Right atrium auricular region (tissue), 2 donors: ENCODE measurements at regions not wholly inside any gene's neighbourhood (a gene's known extent, or its start where the extent isn't known, plus 50 kb on each side); places are given as distances from the start of the nearest gene placed in this dataset.

Experiments
- DNase-seq: peaks from one replicate; pipeline ENCODE4 v3.0.0-alpha.2; 2019; ENCODE audit warnings: low spot score
- H3K27ac ChIP-seq, 2 donors: fragments of 200-600 bp; sonication (generic); 1 replicate in 1 of 2; 2 replicates in 1 of 2; pipeline ENCODE4 v1.5.1; 2016 to 2019
- H3K27me3 ChIP-seq, 2 donors: fragments of 200-600 bp; sonication (generic); one replicate each; pipeline versions ENCODE4 v1.5.1 to v1.6.0; 2017 to 2019
- H3K36me3 ChIP-seq: fragments of 200-600 bp; sonication (generic); one replicate; pipeline ENCODE4 v1.5.1; 2016
- H3K4me1 ChIP-seq, 2 donors: fragments of 200-600 bp; sonication (generic); one replicate each; pipeline versions ENCODE4 v1.5.1 to v1.6.0; 2017 to 2019
- H3K4me3 ChIP-seq, 2 donors: fragments of 200-600 bp; sonication (generic); 1 replicate in 1 of 2; 2 replicates in 1 of 2; pipeline ENCODE4 v1.5.1; 2017 to 2019; ENCODE audit warnings: mild to moderate bottlenecking in 1 of 2, moderate library complexity in 1 of 2
- H3K9me3 ChIP-seq, 2 donors: fragments of 200-600 bp; sonication (generic); one replicate each; pipeline ENCODE4 v1.5.1; 2019
- TF ChIP-seq, protein P1 (sequence below), 2 donors: fragments of 200-600 bp; sonication (generic); IDR thresholded peaks; one replicate each; pipeline ENCODE4 v1.5.1; 2019; ENCODE audit warnings: antibody characterized with exemption in 2 of 2

DNA sequence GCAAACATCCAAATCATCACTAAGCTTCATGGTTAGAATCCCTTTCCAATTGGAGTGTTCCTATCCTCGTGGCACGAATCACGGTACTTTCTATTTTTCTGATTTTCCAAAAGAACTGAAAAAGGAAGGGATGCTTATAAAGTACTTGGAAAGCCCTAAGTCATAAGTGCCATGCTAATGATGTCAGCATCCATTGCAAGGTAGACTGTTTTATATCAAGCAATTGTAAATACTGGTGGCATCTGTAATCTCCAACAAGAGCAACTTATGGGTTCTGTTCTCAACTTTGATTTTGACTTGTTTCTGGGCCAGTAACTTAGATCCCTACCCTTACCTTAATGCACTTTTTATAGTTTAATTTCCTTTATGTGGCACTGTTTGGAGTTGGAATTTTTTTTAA is 619.5 kb downstream of the BCL11A start:
- DNase-seq: no peak
- TF ChIP-seq, protein P1, sequence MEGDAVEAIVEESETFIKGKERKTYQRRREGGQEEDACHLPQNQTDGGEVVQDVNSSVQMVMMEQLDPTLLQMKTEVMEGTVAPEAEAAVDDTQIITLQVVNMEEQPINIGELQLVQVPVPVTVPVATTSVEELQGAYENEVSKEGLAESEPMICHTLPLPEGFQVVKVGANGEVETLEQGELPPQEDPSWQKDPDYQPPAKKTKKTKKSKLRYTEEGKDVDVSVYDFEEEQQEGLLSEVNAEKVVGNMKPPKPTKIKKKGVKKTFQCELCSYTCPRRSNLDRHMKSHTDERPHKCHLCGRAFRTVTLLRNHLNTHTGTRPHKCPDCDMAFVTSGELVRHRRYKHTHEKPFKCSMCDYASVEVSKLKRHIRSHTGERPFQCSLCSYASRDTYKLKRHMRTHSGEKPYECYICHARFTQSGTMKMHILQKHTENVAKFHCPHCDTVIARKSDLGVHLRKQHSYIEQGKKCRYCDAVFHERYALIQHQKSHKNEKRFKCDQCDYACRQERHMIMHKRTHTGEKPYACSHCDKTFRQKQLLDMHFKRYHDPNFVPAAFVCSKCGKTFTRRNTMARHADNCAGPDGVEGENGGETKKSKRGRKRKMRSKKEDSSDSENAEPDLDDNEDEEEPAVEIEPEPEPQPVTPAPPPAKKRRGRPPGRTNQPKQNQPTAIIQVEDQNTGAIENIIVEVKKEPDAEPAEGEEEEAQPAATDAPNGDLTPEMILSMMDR (IDR thresholded peaks at IDR 0.05): no peak
- H3K4me3 ChIP-seq: no peak overlapping the region
- H3K27me3 ChIP-seq: no peaks in the 10 kb centered on the region
- H3K9me3 ChIP-seq: no peaks in the 10 kb centered on the region
- no peak overlapping the region for H3K27ac ChIP-seq
- H3K36me3 ChIP-seq: no peaks in the 10 kb centered on the region
- no peaks in the 10 kb centered on the region for H3K4me1 ChIP-seq

DNA sequence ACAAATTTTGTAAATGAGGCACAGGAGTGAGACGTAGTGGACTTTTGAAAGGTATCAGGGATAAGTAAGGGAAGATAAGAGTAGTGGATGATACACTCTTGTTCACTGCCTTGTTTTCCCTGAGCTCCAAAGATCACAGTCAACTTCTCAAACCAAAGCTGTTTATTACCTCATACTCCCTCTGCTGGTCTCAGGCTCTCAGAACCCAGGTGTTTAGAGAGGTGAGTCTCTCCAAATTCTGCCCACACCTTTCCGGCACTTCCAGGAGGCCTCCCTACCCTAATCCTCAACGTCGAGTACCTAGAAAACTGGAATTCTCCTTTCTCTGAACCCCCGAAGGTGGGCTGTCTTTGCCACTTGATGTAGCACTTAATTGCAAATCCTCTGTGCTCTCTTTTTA is 621.1 kb downstream of the BCL11A start:
- no peaks in the 10 kb centered on the region for H3K9me3 ChIP-seq
- H3K27ac ChIP-seq: no peak overlapping the region
- H3K4me3 ChIP-seq: no peak overlapping the region
- H3K36me3 ChIP-seq: no peaks in the 10 kb centered on the region
- no peak for DNase-seq
- no peaks in the 10 kb centered on the region for H3K27me3 ChIP-seq
- TF ChIP-seq, protein P1 (IDR thresholded peaks at IDR 0.05): no peak
- H3K4me1 ChIP-seq: no peaks in the 10 kb centered on the region

DNA sequence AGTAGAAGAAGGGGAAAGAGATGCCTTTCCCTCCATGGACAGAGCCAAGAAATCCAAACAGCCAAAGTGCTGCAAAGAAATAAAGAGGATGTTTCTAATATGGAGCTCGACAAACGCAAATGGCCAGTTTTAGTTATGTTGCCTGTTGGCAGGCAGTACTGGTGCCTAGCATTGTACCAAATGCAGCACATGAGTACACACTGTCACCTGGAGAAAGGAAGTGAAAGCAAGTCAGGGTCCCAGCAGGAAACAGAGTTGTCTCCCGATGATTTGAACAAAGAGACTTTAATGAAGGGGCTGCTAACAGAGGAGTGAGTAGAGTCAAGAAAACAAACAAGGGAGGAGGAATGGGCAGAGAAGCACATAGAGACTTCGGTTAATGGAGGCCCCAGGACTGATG is 623.0 kb downstream of the BCL11A start:
- no peak overlapping the region for H3K4me3 ChIP-seq
- DNase-seq: no peak
- H3K27me3 ChIP-seq: no peaks in the 10 kb centered on the region
- H3K9me3 ChIP-seq: no peaks in the 10 kb centered on the region
- no peaks in the 10 kb centered on the region for H3K36me3 ChIP-seq
- no peaks in the 10 kb centered on the region for H3K4me1 ChIP-seq
- no peak overlapping the region for H3K27ac ChIP-seq
- TF ChIP-seq, protein P1 (IDR thresholded peaks at IDR 0.05): no peak

DNA sequence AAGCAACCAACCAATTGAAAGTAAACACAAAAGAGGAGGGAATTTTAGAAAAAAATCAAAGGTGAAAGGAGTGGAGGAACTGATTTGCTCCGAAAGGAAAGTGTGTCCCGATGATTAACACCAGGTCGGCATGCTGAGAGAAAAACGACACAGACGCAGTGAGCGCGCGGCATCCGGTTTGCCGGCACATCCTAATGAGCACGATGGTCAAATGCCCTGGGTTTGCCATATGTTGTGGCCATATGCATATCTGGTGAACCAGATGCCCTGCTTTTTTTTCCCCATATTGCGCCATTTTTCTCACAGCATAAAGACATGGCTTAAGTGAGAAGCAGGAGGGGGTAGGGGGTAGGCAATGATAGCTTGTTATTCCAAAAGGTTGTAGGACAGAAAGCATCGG is 626.7 kb downstream of the BCL11A start:
- TF ChIP-seq, protein P1 (IDR thresholded peaks at IDR 0.05): no peak
- no peaks in the 10 kb centered on the region for H3K9me3 ChIP-seq
- no peak overlapping the region for H3K27ac ChIP-seq
- no peak overlapping the region for H3K4me3 ChIP-seq
- no peaks in the 10 kb centered on the region for H3K4me1 ChIP-seq
- no peak for DNase-seq
- no peaks in the 10 kb centered on the region for H3K36me3 ChIP-seq
- H3K27me3 ChIP-seq: no peaks in the 10 kb centered on the region

DNA sequence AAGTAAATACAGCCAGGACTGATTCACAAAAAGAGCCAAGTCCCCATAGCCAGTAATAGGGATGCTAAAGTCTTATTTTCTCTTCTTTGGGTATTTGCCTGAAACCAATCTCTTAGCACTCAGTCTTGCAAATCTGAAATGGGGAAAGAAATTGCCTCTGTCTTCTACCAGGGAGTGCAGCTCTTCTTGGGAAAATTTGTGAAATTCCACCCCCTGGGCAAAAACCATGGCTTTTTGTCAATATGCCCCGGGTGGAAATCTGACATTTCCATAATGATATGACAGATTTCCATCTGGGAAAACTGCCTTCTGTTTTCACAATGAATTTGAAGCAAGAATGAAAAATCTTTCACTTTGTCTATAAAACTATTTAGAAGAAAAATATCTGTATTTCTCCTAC is 628.1 kb downstream of the BCL11A start:
- no peaks in the 10 kb centered on the region for H3K9me3 ChIP-seq
- no peaks in the 10 kb centered on the region for H3K4me1 ChIP-seq
- no peaks in the 10 kb centered on the region for H3K27me3 ChIP-seq
- no peaks in the 10 kb centered on the region for H3K36me3 ChIP-seq
- H3K4me3 ChIP-seq: no peak overlapping the region
- TF ChIP-seq, protein P1 (IDR thresholded peaks at IDR 0.05): no peak
- no peak for DNase-seq
- no peak overlapping the region for H3K27ac ChIP-seq

DNA sequence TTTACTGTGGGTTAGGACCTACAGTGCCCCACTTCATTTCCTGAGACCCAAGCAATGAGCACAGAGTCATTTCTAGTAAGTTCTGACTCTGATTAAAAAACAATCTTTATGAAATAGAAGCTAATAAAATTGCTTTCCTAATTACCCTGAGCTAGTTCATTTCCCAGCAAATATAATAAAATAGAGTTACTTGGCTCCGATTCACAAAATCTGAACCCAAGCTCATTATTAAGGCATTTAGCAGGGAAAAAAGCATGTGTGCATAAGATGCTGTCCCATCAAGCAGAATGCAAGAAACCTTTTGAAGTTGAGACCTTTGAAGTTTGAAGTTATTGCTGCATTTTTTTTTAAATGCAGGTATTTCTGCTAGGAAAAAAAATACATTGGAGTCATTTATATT is 629.1 kb downstream of the BCL11A start:
- no peak for DNase-seq
- Histone ChIP-seq H3K27ac (no peak overlapping the region), H3K4me3 (no peak overlapping the region), H3K36me3 (no peaks in the 10 kb centered on the region), H3K9me3 (no peaks in the 10 kb centered on the region), H3K4me1 (no peaks in the 10 kb centered on the region), H3K27me3 (no peaks in the 10 kb centered on the region)
- TF ChIP-seq, protein P1 (IDR thresholded peaks at IDR 0.05): no peak
